ENCODE measurements at regions not wholly inside any gene's neighbourhood (a gene's known extent, or its start where the extent isn't known, plus 50 kb on each side); places are given as distances from the start of the nearest gene placed in this dataset.

DNA sequence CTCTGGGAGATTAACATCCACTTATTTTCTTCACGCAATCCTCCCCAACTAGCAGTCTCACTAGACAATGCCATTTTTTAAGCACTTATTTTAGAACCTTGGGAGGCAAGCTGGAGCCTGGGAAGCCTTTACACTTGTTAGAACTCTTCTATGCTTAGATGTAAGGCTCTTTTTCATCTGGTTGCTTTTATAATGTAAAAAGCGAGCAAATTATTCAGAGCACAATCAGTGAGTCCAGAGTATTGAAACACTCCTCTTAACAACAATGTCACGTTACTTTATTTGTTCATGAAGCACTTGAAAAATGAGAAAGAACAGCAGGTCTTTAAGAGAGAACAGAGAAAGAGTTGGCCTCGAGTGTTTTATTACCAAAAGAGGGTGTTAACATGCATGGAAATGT lies 84.1 kb upstream of the SLC8A1 start:
- TF ChIP-seq, protein P1, sequence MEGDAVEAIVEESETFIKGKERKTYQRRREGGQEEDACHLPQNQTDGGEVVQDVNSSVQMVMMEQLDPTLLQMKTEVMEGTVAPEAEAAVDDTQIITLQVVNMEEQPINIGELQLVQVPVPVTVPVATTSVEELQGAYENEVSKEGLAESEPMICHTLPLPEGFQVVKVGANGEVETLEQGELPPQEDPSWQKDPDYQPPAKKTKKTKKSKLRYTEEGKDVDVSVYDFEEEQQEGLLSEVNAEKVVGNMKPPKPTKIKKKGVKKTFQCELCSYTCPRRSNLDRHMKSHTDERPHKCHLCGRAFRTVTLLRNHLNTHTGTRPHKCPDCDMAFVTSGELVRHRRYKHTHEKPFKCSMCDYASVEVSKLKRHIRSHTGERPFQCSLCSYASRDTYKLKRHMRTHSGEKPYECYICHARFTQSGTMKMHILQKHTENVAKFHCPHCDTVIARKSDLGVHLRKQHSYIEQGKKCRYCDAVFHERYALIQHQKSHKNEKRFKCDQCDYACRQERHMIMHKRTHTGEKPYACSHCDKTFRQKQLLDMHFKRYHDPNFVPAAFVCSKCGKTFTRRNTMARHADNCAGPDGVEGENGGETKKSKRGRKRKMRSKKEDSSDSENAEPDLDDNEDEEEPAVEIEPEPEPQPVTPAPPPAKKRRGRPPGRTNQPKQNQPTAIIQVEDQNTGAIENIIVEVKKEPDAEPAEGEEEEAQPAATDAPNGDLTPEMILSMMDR (conservative IDR thresholded peaks at IDR 0.05; ENCODE audit: low read depth, low read length), result no peak
- H4K20me1 ChIP-seq (ENCODE audit: insufficient read depth), result no peaks in the 10 kb centered on the region
- no peaks in the 10 kb centered on the region for H3K36me3 ChIP-seq (ENCODE audit: insufficient read depth)
- H3K27ac ChIP-seq, result no peak overlapping the region
- H3K79me2 ChIP-seq (ENCODE audit: insufficient read depth, low read depth), result no peaks in the 10 kb centered on the region
- no peaks in the 10 kb centered on the region for H3K27me3 ChIP-seq (ENCODE audit: insufficient read depth, low read depth)
- H3K4me1 ChIP-seq (ENCODE audit: low read depth, poor library complexity, severe bottlenecking), result no peaks in the 10 kb centered on the region
- no peak overlapping the region for H3K4me3 ChIP-seq (IDR thresholded peaks at IDR 0.05; ENCODE audit: insufficient read depth, low read depth, low read length)
- no peak overlapping the region for H2AFZ ChIP-seq (ENCODE audit: low read depth)
- H3K9ac ChIP-seq, result no peak overlapping the region
- H3K4me2 ChIP-seq, result no peak overlapping the region

GRCh38 chr2:40540026-40540425 lies 88.1 kb upstream of the SLC8A1 start:
- Histone ChIP-seq H3K36me3 (ENCODE audit: insufficient read depth) (no peaks in the 10 kb centered on the region), H3K4me1 (ENCODE audit: low read depth, poor library complexity, severe bottlenecking) (no peaks in the 10 kb centered on the region), H3K4me2 (no peak overlapping the region), H3K27ac (no peak overlapping the region), H4K20me1 (ENCODE audit: insufficient read depth) (no peaks in the 10 kb centered on the region), H2AFZ (ENCODE audit: low read depth) (no peak overlapping the region), H3K27me3 (ENCODE audit: insufficient read depth, low read depth) (no peaks in the 10 kb centered on the region), H3K9ac (no peak overlapping the region), H3K4me3 (IDR thresholded peaks at IDR 0.05; ENCODE audit: insufficient read depth, low read depth, low read length) (no peak overlapping the region), H3K79me2 (ENCODE audit: insufficient read depth, low read depth) (no peaks in the 10 kb centered on the region)
- TF ChIP-seq, protein P1 (conservative IDR thresholded peaks at IDR 0.05; ENCODE audit: low read depth, low read length), result no peak

DNA sequence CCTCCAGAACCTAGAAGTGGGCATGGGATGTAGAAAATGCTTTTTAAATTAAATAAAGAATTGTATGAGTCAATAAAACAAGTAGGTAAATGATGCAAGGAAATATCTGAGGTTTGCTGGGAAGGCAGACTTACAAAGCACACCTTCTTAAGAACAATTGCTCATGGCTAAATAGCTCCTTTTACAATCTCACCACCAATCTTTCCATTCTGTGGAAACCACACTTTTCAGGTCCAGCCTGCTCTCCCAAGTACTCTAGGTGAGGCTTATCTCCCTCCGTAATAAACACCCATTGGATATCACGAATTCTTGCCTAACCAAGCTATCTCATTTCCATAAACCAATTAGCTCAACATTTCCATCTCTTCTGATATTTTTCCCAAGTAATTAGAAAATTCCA lies 91.5 kb upstream of the SLC8A1 start:
- H3K4me1 ChIP-seq (ENCODE audit: low read depth, poor library complexity, severe bottlenecking), result no peaks in the 10 kb centered on the region
- H3K79me2 ChIP-seq (ENCODE audit: insufficient read depth, low read depth), result no peaks in the 10 kb centered on the region
- H3K36me3 ChIP-seq (ENCODE audit: insufficient read depth), result no peaks in the 10 kb centered on the region
- no peak overlapping the region for H3K9ac ChIP-seq
- H3K27ac ChIP-seq, result no peak overlapping the region
- H4K20me1 ChIP-seq (ENCODE audit: insufficient read depth), result no peaks in the 10 kb centered on the region
- H3K4me2 ChIP-seq, result no peak overlapping the region
- no peak overlapping the region for H2AFZ ChIP-seq (ENCODE audit: low read depth)
- no peaks in the 10 kb centered on the region for H3K27me3 ChIP-seq (ENCODE audit: insufficient read depth, low read depth)
- H3K4me3 ChIP-seq (IDR thresholded peaks at IDR 0.05; ENCODE audit: insufficient read depth, low read depth, low read length), result no peak overlapping the region
- TF ChIP-seq, protein P1 (conservative IDR thresholded peaks at IDR 0.05; ENCODE audit: low read depth, low read length), result no peak

DNA sequence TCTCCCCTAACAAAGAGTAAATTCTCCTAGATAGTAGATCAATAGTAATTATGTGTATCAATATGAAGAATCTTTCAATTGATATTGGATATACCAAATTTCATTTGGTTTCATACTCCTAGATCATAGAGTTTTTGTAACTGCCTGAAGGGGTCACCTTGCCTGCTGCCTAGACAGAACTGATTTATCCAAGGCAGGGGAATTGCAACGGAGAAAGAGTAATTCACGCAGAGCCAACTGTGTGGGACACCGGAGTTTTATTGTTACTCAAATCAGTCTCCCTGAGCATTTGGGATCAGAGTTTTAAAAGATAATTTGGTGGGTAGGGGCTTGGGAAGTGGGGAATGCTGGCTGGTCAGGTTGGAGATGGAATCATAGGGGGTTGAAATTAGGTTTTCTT lies 92.2 kb upstream of the SLC8A1 start:
- no peak overlapping the region for H3K27ac ChIP-seq
- H4K20me1 ChIP-seq (ENCODE audit: insufficient read depth), result no peaks in the 10 kb centered on the region
- no peak overlapping the region for H2AFZ ChIP-seq (ENCODE audit: low read depth)
- H3K27me3 ChIP-seq (ENCODE audit: insufficient read depth, low read depth), result no peaks in the 10 kb centered on the region
- no peak overlapping the region for H3K4me3 ChIP-seq (IDR thresholded peaks at IDR 0.05; ENCODE audit: insufficient read depth, low read depth, low read length)
- no peak overlapping the region for H3K4me2 ChIP-seq
- H3K4me1 ChIP-seq (ENCODE audit: low read depth, poor library complexity, severe bottlenecking), result no peaks in the 10 kb centered on the region
- no peaks in the 10 kb centered on the region for H3K79me2 ChIP-seq (ENCODE audit: insufficient read depth, low read depth)
- H3K36me3 ChIP-seq (ENCODE audit: insufficient read depth), result no peaks in the 10 kb centered on the region
- no peak overlapping the region for H3K9ac ChIP-seq
- TF ChIP-seq, protein P1 (conservative IDR thresholded peaks at IDR 0.05; ENCODE audit: low read depth, low read length), result no peak

- no peaks in the 10 kb centered on the region for H3K79me2 ChIP-seq (ENCODE audit: insufficient read depth, low read depth)
- no peak overlapping the region for H3K9ac ChIP-seq
- H3K36me3 ChIP-seq (ENCODE audit: insufficient read depth), result no peaks in the 10 kb centered on the region
- no peaks in the 10 kb centered on the region for H3K4me1 ChIP-seq (ENCODE audit: low read depth, poor library complexity, severe bottlenecking)
- TF ChIP-seq, protein P1 (conservative IDR thresholded peaks at IDR 0.05; ENCODE audit: low read depth, low read length), result no peak
- H2AFZ ChIP-seq (ENCODE audit: low read depth), result no peak overlapping the region
- H3K27ac ChIP-seq, result no peak overlapping the region
- H4K20me1 ChIP-seq (ENCODE audit: insufficient read depth), result no peaks in the 10 kb centered on the region
- H3K27me3 ChIP-seq (ENCODE audit: insufficient read depth, low read depth), result no peaks in the 10 kb centered on the region
- no peak overlapping the region for H3K4me3 ChIP-seq (IDR thresholded peaks at IDR 0.05; ENCODE audit: insufficient read depth, low read depth, low read length)
- no peak overlapping the region for H3K4me2 ChIP-seq
Measured at GRCh38 chr2:40545645-40546044, 93.8 kb upstream of the SLC8A1 start.
